ENCODE measurements at regions not wholly inside any gene's neighbourhood (a gene's known extent, or its start where the extent isn't known, plus 50 kb on each side); places are given as distances from the start of the nearest gene placed in this dataset.

DNA sequence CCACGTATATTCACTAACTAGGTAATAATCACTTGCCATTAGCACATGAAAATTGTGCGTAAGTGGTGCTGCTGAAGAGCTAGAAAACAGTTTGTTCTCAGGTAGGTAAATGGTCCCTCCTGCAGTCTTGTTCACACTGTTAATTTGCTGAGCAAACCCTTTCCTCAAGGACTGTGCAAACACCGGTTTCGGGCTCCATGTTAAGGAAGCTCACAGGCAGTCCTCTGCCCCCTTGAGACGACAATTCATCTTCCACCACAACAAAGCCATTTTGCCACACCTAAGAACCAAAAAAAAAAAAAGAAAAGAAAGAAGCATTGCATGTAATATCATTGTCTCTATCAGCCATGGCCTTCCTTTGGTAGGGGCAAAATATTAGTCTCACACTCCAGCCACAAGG, 193.9 kb downstream of the BCL11A start:
- TF ChIP-seq CTCF (conservative IDR thresholded peaks at IDR 0.05) (no peak), EZH2 (IDR thresholded peaks at IDR 0.05; ENCODE audit: low read depth) (no peak)

Data from PC-9 (cell line).